ENCODE measurements at regions not wholly inside any gene's neighbourhood (a gene's known extent, or its start where the extent isn't known, plus 50 kb on each side); places are given as distances from the start of the nearest gene placed in this dataset.

- intact Hi-C loops (cut with DNase I) = no loop called here
- DNase-seq (no peak), ATAC-seq (no peak)
- Histone ChIP-seq H3K4me3 (no peak overlapping the region), H3K4me1 (no peaks in the 10 kb centered on the region), H3K9me3 (no peaks in the 10 kb centered on the region), H3K27me3 (ENCODE audit: insufficient read depth in 3 of 3, low read length in 2 of 3) (no peaks in the 10 kb centered on the region), H3K36me3 (ENCODE audit: insufficient read depth in 1 of 2, low read depth in 1 of 2) (no peaks in the 10 kb centered on the region), H3K27ac (no peak overlapping the region)
- WGBS, 3 donors = 71 to 80% (median 76%) methylated on average over 4 of the region's 4 CpGs
- TF ChIP-seq, protein P1, sequence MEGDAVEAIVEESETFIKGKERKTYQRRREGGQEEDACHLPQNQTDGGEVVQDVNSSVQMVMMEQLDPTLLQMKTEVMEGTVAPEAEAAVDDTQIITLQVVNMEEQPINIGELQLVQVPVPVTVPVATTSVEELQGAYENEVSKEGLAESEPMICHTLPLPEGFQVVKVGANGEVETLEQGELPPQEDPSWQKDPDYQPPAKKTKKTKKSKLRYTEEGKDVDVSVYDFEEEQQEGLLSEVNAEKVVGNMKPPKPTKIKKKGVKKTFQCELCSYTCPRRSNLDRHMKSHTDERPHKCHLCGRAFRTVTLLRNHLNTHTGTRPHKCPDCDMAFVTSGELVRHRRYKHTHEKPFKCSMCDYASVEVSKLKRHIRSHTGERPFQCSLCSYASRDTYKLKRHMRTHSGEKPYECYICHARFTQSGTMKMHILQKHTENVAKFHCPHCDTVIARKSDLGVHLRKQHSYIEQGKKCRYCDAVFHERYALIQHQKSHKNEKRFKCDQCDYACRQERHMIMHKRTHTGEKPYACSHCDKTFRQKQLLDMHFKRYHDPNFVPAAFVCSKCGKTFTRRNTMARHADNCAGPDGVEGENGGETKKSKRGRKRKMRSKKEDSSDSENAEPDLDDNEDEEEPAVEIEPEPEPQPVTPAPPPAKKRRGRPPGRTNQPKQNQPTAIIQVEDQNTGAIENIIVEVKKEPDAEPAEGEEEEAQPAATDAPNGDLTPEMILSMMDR (IDR thresholded peaks at IDR 0.05) = no peak
Measured at GRCh38 chr14:97290065-97290464, 492.9 kb downstream of the VRK1 start.

GRCh38 chr14:97290977-97291376, 493.8 kb downstream of the VRK1 start:
- intact Hi-C loops (cut with DNase I) = no loop called here
- Histone ChIP-seq H3K27me3 (ENCODE audit: insufficient read depth in 3 of 3, low read length in 2 of 3) (peaks cover 0 to 2% (median 0%) of the 10 kb centered on the region in 3 donors), H3K4me3 (no peak overlapping the region), H3K27ac (no peak overlapping the region), H3K9me3 (no peaks in the 10 kb centered on the region), H3K36me3 (ENCODE audit: insufficient read depth in 1 of 2, low read depth in 1 of 2) (no peaks in the 10 kb centered on the region), H3K4me1 (no peaks in the 10 kb centered on the region)
- TF ChIP-seq, protein P1 (IDR thresholded peaks at IDR 0.05) = no peak
- WGBS, 3 donors = 74 to 79% (median 76%) methylated on average over 3 of the region's 3 CpGs
- DNase-seq (no peak), ATAC-seq (no peak)

DNA sequence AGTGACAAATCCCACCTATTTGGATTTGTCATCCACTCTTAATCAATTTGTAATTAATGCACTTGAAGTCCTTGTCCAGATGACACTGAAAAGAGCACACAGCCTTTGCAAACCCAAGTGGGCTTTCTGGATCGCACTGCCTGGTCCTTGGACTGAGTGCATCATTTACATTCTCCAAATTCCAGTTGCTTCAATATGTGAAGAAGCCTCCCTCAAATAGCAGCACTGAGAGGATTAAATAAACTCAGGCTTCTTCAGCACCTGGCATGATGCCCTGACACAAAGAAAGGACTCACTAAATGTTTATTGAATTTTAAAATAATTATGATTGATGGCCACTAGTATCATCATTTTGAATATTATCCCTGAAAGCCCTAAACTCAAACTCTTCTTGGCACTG, 496.5 kb downstream of the VRK1 start:
- TF ChIP-seq, protein P1 (IDR thresholded peaks at IDR 0.05) = no peak
- no peaks in the 10 kb centered on the region for H3K36me3 ChIP-seq (ENCODE audit: insufficient read depth in 1 of 2, low read depth in 1 of 2)
- WGBS, 3 donors = 13 to 27% (median 24%) methylated on average over 1 of the region's 1 CpG
- H3K4me1 ChIP-seq = no peaks in the 10 kb centered on the region
- intact Hi-C loops (cut with DNase I) = no loop called here
- no peak overlapping the region for H3K4me3 ChIP-seq
- no peaks in the 10 kb centered on the region for H3K9me3 ChIP-seq
- ATAC-seq (no peak), DNase-seq (no peak)
- peaks cover 0 to 2% (median 0%) of the 10 kb centered on the region in 3 donors for H3K27me3 ChIP-seq (ENCODE audit: insufficient read depth in 3 of 3, low read length in 2 of 3)
- no peak overlapping the region for H3K27ac ChIP-seq

DNA sequence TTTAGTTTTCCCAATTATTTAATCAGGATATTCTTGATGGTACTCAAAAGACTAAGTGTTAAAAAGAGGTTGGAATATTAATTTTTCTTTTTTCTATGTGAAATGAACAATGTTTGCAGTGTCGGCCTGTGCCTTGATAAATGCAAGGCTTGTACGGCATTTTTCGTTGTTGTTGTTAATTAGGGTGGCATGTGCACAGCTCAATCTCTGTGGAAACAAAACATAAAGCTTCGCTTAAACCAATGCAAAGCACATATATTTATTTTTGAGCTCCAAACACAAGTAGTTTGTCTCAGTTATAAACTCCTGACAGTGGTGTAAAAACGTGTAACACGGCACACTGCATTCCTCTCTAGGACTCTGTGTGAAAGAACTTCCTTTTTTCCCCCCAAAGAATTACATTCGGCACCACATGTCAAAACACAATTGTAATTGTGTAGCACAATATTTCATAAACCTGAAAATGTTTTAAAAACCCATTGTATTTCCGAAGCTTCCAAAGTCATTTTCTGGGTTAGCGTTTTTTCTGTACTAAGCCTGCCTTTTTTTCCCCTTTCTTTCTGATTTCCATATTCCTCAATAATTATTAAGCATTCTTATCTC, 498.0 kb downstream of the VRK1 start:
- no peaks in the 10 kb centered on the region for H3K4me1 ChIP-seq
- 75 to 79% (median 77%) methylated on average over 9 of the region's 9 CpGs for WGBS, 3 donors
- H3K27me3 ChIP-seq (ENCODE audit: insufficient read depth in 3 of 3, low read length in 2 of 3) = peaks cover 0 to 2% (median 0%) of the 10 kb centered on the region in 3 donors
- H3K9me3 ChIP-seq = no peaks in the 10 kb centered on the region
- no peak for ATAC-seq
- no peak overlapping the region for H3K4me3 ChIP-seq
- TF ChIP-seq, protein P1 (IDR thresholded peaks at IDR 0.05) = no peak
- intact Hi-C loops (cut with DNase I) = no loop called here
- no peaks in the 10 kb centered on the region for H3K36me3 ChIP-seq (ENCODE audit: insufficient read depth in 1 of 2, low read depth in 1 of 2)
- no peak for DNase-seq
- no peak overlapping the region for H3K27ac ChIP-seq

GRCh38 chr14:97296176-97296575, 499.0 kb downstream of the VRK1 start:
- intact Hi-C loops (cut with DNase I) = no loop called here
- no peak overlapping the region for H3K27ac ChIP-seq
- DNase-seq (no peak), ATAC-seq (no peak)
- 94 to 98% (median 97%) methylated on average over 1 of the region's 1 CpG for WGBS, 3 donors
- TF ChIP-seq, protein P1 (IDR thresholded peaks at IDR 0.05) = no peak
- no peaks in the 10 kb centered on the region for H3K9me3 ChIP-seq
- H3K4me1 ChIP-seq = no peaks in the 10 kb centered on the region
- H3K4me3 ChIP-seq = no peak overlapping the region
- H3K27me3 ChIP-seq (ENCODE audit: insufficient read depth in 3 of 3, low read length in 2 of 3) = peaks cover 0 to 2% (median 0%) of the 10 kb centered on the region in 3 donors
- no peaks in the 10 kb centered on the region for H3K36me3 ChIP-seq (ENCODE audit: insufficient read depth in 1 of 2, low read depth in 1 of 2)

All from psoas muscle (tissue), 7 donors.